IMR-90 (cell line): ENCODE measurements at regions not wholly inside any gene's neighbourhood (a gene's known extent, or its start where the extent isn't known, plus 50 kb on each side); places are given as distances from the start of the nearest gene placed in this dataset.

Experiments
- CEBPB ChIP-seq: IDR thresholded peaks from 2 replicates; pipeline ENCODE4 v1.6.1; 2012; ENCODE audit warnings: low read depth, low read length, improper control_type of control experiment
- MAFK ChIP-seq: IDR thresholded peaks from 2 replicates; pipeline ENCODE4 v1.6.1; 2012; ENCODE audit warnings: low read depth, low read length, improper control_type of control experiment
- POLR2A ChIP-seq: IDR thresholded peaks from 2 replicates; pipeline ENCODE4 v1.6.1; 2012; ENCODE audit warnings: mild to moderate bottlenecking, low read depth, low read length
- TF ChIP-seq, protein P1 (sequence below): conservative IDR thresholded peaks from 2 replicates; pipeline ENCODE4 v1.5.1; 2012; ENCODE audit warnings: mild to moderate bottlenecking, low read depth, low read length, improper control_type of control experiment

DNA sequence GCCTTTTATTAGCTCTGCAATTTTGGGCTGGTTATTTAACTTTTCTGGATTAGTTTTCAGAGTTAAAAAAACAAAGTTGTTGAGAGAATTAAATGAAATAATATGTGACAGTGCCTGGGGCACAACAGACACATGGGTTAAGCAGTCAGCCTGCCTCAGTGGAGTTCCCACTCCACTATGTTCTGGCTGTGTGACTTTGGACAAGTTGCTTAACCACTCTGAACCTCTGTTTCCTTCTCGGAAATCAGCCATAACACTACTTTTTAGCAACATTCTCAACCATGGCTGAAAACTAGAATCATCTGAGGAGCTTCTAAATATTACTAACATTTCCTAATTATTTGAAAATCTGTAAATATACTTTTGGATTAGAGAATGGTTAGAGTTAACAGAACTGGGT lies 56.5 kb upstream of the SLC6A11 start:
- TF ChIP-seq, protein P1, sequence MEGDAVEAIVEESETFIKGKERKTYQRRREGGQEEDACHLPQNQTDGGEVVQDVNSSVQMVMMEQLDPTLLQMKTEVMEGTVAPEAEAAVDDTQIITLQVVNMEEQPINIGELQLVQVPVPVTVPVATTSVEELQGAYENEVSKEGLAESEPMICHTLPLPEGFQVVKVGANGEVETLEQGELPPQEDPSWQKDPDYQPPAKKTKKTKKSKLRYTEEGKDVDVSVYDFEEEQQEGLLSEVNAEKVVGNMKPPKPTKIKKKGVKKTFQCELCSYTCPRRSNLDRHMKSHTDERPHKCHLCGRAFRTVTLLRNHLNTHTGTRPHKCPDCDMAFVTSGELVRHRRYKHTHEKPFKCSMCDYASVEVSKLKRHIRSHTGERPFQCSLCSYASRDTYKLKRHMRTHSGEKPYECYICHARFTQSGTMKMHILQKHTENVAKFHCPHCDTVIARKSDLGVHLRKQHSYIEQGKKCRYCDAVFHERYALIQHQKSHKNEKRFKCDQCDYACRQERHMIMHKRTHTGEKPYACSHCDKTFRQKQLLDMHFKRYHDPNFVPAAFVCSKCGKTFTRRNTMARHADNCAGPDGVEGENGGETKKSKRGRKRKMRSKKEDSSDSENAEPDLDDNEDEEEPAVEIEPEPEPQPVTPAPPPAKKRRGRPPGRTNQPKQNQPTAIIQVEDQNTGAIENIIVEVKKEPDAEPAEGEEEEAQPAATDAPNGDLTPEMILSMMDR, result no peak
- TF ChIP-seq POLR2A, result no peak
- no peak for TF ChIP-seq MAFK
- no peak for TF ChIP-seq CEBPB
